Glutamatergic neuron (in vitro differentiated cells): ENCODE measurements at regions not wholly inside any gene's neighbourhood (a gene's known extent, or its start where the extent isn't known, plus 50 kb on each side); places are given as distances from the start of the nearest gene placed in this dataset.

Experiments used
- DNase-seq: peaks from one replicate; pipeline ENCODE4 v3.0.0; 2022
- H3K27ac Mint-ChIP-seq: one replicate; pipeline ENCODE4 v1.8.0; 2020; ENCODE audit warnings: mild to moderate bottlenecking, mixed read lengths, inconsistent platforms; ENCODE audit not compliant: unreplicated experiment
- H3K27me3 Mint-ChIP-seq: one replicate; pipeline ENCODE4 v1.8.0; 2020; ENCODE audit warnings: mild to moderate bottlenecking, moderate library complexity, mixed read lengths, inconsistent platforms; ENCODE audit not compliant: unreplicated experiment
- H3K36me3 Mint-ChIP-seq: one replicate; pipeline ENCODE4 v1.8.0; 2020; ENCODE audit warnings: mild to moderate bottlenecking, mixed read lengths, inconsistent platforms; ENCODE audit not compliant: unreplicated experiment
- H3K4me1 Mint-ChIP-seq: one replicate; pipeline ENCODE4 v1.8.0; 2020; ENCODE audit warnings: mild to moderate bottlenecking, low read depth, mixed read lengths, inconsistent platforms; ENCODE audit not compliant: unreplicated experiment
- H3K4me3 Mint-ChIP-seq: one replicate; pipeline ENCODE4 v1.8.0; 2020; ENCODE audit warnings: mild to moderate bottlenecking, mixed read lengths, inconsistent platforms; ENCODE audit not compliant: unreplicated experiment
- H3K9me3 Mint-ChIP-seq: one replicate; pipeline ENCODE4 v1.8.0; 2020; ENCODE audit warnings: mild to moderate bottlenecking, moderate library complexity, mixed read lengths, inconsistent platforms; ENCODE audit not compliant: unreplicated experiment
- TF ChIP-seq, protein P1 (sequence below): fragments of 200-600 bp; sonication (generic); IDR thresholded peaks from one replicate; pipeline ENCODE4 v1.5.0; 2021; ENCODE audit not compliant: partially characterized antibody, unreplicated experiment

- no peak for DNase-seq
- no peaks in the 10 kb centered on the region for H3K27me3 Mint-ChIP-seq
- TF ChIP-seq, protein P1, sequence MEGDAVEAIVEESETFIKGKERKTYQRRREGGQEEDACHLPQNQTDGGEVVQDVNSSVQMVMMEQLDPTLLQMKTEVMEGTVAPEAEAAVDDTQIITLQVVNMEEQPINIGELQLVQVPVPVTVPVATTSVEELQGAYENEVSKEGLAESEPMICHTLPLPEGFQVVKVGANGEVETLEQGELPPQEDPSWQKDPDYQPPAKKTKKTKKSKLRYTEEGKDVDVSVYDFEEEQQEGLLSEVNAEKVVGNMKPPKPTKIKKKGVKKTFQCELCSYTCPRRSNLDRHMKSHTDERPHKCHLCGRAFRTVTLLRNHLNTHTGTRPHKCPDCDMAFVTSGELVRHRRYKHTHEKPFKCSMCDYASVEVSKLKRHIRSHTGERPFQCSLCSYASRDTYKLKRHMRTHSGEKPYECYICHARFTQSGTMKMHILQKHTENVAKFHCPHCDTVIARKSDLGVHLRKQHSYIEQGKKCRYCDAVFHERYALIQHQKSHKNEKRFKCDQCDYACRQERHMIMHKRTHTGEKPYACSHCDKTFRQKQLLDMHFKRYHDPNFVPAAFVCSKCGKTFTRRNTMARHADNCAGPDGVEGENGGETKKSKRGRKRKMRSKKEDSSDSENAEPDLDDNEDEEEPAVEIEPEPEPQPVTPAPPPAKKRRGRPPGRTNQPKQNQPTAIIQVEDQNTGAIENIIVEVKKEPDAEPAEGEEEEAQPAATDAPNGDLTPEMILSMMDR = no peak
- no peak overlapping the region for H3K4me3 Mint-ChIP-seq
- H3K9me3 Mint-ChIP-seq = no peaks in the 10 kb centered on the region
- H3K36me3 Mint-ChIP-seq = no peaks in the 10 kb centered on the region
- peaks cover 4% of the 10 kb centered on the region for H3K4me1 Mint-ChIP-seq
- no peak overlapping the region for H3K27ac Mint-ChIP-seq
Measured at GRCh38 chr15:39131609-39132008, 449.3 kb upstream of the THBS1 start.

GRCh38 chr15:39132070-39132469 is 448.8 kb upstream of the THBS1 start:
- H3K4me3 Mint-ChIP-seq = no peak overlapping the region
- H3K4me1 Mint-ChIP-seq = peaks cover 4% of the 10 kb centered on the region
- H3K27me3 Mint-ChIP-seq = no peaks in the 10 kb centered on the region
- no peaks in the 10 kb centered on the region for H3K9me3 Mint-ChIP-seq
- H3K27ac Mint-ChIP-seq = no peak overlapping the region
- no peak for DNase-seq
- TF ChIP-seq, protein P1 = no peak
- H3K36me3 Mint-ChIP-seq = no peaks in the 10 kb centered on the region

DNA sequence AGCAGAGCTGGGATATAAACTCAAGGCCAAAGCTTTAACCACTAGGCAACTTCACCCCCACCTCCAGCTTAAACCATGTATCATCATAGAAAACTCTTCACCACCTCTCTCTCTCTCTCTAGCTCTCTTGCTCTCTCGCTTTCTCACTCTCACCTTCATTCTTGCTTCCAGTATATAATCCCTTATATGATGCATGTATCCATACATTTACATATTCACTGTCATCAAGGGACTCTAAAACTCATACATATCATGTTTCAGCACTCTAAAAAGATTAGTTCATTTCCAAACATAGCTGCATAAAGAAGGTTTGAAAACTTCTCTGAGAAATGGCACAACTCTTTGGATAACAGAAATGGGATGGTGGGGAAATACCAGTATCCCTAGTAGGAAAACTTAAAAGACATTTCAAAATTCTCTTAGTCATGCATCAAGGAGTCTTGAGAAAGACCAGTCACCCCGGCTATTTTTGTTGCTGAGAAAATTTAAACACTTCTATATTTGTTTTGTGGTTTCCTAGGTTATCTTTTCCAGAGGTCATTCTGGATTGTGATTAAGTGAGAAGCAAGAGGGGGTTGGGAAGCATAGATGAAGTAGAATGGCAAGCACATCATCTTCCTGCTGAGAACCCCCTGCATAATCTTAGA is 447.8 kb upstream of the THBS1 start:
- Mint-ChIP-seq H3K36me3 (no peaks in the 10 kb centered on the region), H3K27ac (no peak overlapping the region), H3K9me3 (no peaks in the 10 kb centered on the region), H3K4me1 (peaks cover 4% of the 10 kb centered on the region), H3K27me3 (no peaks in the 10 kb centered on the region), H3K4me3 (no peak overlapping the region)
- no peak for DNase-seq
- TF ChIP-seq, protein P1 = no peak

DNA sequence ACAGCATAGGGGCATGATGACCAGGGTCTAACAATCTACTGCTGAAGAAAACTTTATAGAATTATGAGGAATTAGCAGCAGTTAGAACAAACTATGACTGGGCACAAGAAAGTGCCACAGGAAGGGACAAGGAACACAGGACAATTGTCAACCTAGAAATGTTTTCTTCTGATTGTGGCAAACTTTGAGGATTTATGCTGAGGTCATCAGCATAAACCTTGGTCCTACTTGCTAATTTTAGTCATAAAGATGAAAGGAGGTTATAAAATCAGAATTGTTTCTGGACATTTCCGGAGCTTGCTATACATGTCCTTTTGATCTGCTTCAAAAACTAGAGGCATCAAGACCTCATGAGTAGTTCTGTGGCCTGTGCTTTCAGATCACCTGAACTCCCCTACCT is 446.6 kb upstream of the THBS1 start:
- Mint-ChIP-seq H3K4me3 (no peak overlapping the region), H3K4me1 (peaks cover 6% of the 10 kb centered on the region), H3K27ac (no peak overlapping the region), H3K9me3 (no peaks in the 10 kb centered on the region), H3K27me3 (no peaks in the 10 kb centered on the region), H3K36me3 (no peaks in the 10 kb centered on the region)
- TF ChIP-seq, protein P1 = no peak
- DNase-seq = no peak

DNA sequence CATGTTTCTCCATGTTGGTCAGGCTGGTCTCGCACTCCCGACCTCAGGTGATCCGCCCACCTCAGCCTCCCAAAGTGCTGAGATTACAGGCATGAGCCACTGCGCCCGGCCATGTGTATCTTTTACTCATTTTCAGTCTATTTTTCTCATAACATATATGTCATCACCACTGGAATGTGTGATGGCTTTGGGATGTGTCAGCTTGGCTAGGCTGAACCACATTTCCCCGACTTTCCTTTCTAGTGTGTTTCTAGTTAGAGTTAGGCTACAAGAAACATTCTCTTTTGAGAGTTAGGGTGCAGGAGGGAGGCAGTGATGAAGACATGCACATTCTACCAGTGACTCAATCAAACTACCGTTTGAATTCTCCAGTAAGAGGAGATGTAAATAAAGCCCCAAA is 444.9 kb upstream of the THBS1 start:
- DNase-seq = no peak

More for the DNA sequence above, 444.9 kb upstream of the THBS1 start:
- Mint-ChIP-seq H3K9me3 (peaks cover 6% of the 10 kb centered on the region), H3K27ac (no peak overlapping the region), H3K36me3 (no peaks in the 10 kb centered on the region), H3K4me1 (peaks cover 9% of the 10 kb centered on the region), H3K27me3 (peaks cover 1% of the 10 kb centered on the region), H3K4me3 (no peak overlapping the region)
- TF ChIP-seq, protein P1 = no peak
